HL-60/S4 (cell line): ENCODE measurements at regions not wholly inside any gene's neighbourhood (a gene's known extent, or its start where the extent isn't known, plus 50 kb on each side); places are given as distances from the start of the nearest gene placed in this dataset.

Experiments
- in situ Hi-C: fragments of 300-500 bp; cut with MboI; formaldehyde crosslinking; loops from 2 replicates; pipeline ENCODE4 v1.14.3; 2022; ENCODE audit warnings: low sequenced_read_pairs

DNA sequence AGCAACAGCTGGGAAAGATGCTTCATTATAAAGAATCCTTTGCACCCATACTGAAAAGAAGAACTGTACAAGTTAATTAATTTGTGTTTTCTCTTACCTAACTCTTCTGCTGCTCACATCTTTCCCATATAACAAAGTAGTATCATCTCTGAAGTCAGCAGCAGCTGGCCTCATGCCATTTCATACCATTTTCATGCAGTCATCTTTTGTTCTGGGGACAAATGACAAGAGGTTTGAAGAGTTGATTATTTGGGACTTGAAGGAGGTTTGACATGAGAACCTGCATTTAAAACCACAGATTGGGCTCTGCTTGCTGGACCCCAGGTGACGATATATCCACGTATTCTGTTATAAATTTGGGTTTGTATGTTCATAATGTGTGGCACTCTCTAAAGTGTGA, 430.3 kb downstream of the SPRY1 start:
- in situ Hi-C loops = no loop called here

DNA sequence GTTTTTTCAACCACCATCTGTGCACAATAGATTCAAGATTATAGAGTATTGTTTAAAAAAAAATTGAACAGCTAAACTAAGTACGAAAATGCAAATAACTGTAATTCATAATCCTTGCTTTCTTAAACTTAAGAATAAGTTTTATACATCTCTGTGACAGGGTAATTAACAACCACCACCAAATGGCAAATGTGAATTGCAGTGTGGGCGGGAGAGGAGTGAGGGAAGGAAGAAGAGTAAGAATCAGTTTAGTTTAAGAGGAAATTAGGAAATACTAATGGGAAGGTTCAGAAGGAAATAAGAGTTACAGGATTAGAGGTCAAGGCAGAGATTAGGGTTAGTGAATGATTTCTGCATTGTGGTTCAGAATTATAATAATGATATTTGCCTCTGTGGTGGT, 430.9 kb downstream of the SPRY1 start:
- in situ Hi-C loops = no loop called here

DNA sequence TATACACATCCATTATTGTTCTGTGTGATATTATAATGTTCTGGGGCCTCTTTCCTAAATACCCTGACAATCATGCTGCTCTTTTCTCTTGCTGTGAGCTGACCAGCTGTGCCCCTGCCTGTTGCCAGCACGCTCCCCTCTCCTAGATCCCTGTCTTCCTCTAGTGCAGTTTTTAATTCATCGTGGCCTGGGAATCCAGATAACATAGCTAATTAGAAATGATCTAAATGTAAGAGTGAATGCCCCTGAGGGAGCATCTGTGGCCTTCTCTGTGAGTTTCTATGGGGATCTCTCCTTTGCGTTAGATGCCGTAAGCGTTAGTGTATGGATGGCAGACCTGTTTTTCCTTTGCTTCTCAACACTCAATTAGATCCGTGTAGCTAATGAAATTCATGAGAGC, 434.3 kb downstream of the SPRY1 start:
- in situ Hi-C loops = no loop called here

DNA sequence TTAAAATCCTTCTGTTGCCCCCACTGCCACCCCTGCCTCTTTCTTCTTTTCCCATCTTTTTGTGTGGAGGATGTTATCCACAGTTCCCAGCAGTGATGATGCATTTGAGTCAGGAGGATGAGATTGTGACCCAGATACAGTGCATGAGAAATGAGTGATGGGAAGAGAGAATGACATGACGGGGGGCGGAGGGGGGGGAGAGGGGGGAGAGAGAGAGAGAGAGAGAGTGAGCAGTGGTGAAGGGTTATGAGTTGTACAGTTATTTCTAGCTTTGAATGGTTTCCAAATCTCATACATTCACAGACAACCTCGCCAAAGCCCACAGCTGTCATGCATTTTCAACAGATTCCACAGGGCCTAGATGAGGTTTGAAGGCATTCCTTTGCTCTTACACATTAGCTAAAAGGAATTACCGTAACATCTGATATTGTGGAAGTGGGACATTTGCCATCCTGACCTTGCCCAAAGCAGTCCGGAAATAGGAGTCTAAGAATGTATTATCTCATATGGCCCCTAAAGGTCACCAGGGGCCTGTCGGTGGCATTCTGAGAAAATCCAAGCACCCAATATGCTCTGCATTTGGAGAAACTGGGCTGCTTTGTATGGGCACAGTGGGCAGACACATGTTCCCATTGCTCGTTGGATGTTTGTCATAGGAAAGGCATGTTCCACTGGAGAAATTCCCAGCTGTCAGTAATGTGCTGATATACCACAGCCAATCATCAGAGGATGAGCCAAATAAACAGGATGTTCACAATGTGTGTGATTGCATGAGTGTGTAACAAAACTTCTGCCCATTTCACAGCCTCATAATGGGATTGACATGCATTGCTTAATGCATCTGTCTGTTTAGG, 435.8 kb downstream of the SPRY1 start:
- in situ Hi-C loops = no loop called here

DNA sequence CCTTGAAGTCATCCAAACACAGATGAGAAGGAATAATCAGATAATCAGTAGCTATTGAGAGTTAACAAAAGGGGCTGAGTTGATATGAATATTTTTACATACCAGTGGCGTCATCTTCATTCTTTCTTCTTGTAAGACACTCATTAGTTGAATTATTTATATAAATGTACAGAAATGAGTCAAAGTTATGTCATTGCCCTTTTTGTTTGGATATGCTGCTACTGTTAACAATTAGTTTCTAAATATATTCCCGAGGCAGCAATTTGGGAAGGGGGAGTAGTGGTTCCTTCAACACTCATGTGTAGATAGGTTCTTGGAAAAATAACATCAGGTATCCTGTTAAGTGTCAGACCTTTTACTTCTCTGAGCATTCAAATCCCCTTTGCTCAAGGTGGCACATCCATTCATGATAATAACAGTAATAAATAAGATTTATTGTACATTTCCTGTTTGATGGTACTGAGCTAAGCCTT, 436.6 kb downstream of the SPRY1 start:
- in situ Hi-C loops = no loop called here

DNA sequence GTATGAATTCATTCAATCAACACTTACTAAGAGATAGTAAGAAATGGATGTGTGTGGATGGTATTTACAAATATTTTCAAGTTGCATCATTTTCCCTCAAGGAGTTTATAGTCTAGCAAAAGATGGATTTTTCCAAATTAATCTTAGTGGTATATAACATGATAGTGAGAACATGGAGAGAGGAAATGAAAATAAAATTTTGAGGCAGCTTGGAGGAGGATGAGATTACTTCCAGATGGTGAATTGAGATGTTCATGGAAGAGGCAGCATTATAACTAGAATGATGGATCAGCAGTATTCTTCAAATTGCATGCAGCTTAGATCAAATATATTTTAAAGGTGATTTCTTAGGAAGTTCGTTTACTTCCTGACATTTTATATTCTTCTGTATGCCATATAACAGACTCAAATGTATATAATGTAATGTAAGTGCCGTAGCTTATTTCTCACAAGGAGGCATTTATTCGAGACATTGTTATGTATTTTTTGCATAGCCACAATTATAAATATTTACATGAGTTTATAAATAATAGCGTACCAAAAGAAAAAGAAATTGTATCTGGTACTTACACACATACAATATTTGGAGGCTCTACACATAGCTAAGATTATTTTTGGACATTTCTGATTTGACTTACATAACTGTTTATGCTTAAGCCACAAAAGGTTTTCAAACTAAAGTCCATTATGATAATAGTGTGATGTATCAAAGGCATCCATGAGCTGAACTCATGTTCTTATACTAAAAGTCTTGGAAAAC, 439.4 kb downstream of the SPRY1 start:
- in situ Hi-C loops = no loop called here

DNA sequence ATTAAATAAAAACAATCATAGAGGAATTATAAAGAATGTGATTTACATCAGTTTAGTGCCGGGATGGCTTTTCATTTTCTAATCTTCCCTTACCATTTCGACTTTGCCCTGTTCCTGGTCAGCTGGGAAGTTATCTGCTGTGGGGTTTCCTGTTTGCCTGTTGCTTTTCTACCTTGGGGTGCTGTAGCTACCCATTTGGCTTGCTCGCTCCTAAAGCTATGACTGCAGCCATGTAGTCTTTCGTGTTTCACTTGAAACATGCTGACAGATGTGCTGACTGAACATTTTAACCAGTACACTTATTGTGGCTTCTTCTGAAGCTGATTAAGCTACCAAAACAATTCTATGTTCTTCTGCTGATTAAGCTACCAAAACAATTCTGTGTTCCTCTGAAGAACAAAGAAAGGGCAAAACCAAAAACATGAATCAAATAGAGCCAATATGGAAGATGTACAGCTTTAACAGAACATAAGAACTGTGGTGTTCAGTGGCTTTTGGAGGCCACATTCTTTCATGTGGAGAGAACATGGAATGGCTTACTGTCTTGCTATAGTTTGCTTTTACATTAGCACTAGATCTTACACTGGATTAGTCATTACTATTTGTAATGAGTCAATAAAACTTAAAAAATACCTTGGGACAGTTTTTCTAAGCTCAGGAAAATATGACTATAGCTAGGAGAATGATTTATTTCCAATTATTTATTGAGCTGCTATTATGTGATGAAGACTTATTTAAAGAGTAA, 440.4 kb downstream of the SPRY1 start:
- in situ Hi-C loops = no loop called here

DNA sequence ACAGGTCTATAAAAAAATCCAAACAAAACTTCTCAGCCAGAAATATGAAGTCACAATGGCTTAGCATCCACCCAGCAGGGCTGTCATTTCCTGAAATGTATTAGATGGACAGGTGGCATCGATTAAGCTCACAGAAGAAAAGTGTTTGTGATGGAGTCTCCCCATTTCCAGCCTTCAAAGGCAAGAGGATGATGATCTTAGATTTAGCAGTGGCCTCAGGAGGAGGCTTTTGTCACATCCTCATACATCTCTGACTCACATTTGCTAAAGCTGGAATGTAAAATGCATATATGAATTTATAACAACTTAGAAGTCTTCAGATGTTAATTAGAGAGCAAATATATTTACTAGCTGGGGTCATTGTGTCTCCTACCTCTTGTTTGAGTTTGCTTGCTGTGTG, 441.9 kb downstream of the SPRY1 start:
- in situ Hi-C loops = no loop called here

DNA sequence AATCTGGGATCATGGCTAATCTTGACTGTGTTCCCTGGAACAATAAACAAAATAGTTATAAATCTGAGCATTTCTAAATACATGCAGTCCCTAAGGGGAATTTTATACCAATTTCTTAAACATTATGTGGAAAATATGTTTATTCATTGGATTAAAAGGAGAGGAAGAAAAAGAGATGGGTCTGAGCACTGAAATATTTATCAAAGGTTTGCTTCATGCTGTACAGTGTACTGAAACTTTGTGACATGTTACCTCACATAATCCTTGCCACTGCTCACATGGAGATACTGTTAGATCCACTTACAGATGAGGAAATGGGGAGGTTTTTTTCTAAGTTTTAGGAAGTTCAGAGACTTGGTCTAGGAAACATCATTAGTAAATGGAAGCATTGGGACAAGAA, 443.6 kb downstream of the SPRY1 start:
- in situ Hi-C loops = no loop called here

DNA sequence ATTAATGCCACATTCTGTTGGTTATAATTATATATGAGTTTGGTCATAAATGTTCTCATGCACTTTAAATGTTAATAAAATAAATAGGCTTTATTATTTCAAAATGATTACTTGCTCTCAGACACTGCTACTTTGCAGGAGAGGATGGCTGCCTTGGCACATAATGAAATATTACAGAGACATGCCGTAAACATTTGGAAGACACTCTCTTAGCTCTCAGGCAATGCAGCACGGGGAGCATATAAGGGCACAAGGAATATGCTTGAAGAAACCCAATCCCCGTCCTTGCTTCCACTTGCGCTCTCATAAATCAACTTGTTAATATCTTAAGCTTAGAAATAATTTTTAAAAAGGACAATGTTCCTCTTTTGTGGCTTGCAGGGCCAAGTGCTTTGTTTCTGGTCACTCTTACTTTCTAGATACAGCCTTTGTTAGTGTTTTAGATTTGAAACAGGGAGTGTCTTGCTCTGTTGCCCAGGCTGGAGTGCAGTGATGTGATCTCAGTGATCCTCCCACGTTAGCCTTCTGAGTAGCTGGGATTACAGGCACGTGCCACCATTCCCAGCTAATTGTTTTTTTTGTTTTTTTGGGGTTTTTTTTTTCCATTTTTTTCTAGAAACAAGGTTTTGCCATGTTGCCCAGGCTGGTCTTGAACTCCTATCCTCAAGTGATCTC, 445.0 kb downstream of the SPRY1 start:
- in situ Hi-C loops = no loop called here

DNA sequence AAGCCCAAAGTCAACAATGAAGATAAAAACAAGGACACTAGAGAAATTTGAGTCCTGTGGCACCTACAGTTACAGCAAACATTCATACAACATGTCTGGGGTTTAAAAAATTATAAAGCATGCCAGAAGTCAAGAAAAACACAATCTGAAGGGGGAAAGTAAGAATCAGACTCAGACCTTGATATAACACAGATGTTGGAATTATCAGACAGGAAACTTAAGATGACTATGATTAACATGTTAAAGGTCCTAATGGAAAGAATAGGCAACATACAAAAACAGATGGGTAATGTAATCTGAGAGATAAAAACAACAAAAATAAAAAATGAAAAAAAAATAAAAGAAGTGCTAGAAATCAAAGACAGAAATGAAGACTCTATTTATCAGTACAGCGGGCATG, 446.5 kb downstream of the SPRY1 start:
- in situ Hi-C loops = no loop called here

DNA sequence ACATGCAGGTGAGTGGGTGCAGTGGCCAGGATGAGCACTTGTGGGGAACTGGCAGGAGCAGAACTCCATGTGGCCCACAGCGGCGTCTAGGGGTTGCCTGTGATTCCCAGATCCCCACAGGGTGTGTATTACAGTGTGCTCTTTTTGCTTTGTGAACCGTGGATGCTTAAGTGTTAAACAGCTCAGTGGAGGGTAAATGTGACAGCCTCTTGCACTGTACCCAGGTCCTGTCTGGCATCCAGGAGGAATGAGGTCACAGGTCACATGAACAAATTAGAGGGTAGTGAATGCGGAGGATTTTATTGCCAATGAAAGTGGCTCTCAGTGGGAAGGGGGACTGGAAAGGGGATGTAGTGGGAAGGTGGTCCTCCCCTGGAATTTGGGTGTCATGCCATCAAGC, 447.8 kb downstream of the SPRY1 start:
- in situ Hi-C loops = no loop called here

DNA sequence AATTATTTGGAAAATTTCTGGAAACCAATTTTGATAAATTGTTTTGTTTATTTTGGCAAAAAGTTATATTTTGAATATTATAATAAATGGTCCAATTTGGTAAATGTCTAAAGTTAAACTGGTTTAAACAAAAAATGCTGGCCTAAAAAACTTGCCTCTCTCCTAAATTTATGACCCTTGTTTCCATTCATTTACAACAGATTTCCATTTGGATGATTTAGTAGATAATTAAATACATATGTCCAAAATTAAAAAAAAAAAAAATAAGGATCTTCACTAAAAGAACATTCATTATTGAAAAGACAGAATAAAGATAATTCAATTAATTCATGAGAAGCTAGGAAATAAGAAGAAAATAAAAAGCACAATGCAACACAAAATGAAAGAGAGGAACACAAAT, 449.5 kb downstream of the SPRY1 start:
- in situ Hi-C loops = no loop called here

DNA sequence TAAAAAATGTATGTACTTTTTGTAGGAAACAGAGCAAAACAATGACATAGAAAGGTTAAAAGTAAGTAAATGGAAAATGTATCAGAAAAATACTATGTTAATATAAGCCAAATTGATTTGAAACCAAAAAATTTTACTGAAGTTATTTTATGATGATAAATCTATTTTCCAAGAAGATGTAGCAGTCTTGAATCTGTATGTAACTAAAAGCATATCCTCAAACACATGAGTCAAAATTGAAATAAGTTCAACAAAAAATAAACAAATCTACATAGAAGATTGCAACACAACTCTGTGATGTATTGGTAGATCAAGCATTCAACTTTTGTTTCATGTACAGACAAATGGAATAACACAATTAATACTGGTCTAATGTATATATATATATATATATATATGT, 450.0 kb downstream of the SPRY1 start:
- in situ Hi-C loops = no loop called here

DNA sequence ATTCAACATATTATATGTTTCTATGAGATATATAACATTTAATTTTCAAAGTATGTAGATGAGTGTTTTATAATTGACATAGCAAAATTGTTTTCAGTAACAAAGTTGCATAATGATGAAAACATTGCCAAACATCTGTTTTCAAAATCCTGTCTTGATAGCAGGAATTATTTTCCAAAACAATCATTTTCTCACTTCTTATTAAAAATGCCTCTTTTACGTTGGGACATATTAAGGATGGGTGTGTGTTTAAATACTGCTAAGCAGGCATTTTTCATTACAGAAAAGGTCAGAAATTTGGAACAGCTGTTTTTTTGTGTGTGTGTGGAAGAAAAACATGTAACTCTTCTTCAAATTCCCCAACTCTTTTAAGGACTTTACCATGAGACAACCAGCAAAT, 452.0 kb downstream of the SPRY1 start:
- in situ Hi-C loops = no loop called here

DNA sequence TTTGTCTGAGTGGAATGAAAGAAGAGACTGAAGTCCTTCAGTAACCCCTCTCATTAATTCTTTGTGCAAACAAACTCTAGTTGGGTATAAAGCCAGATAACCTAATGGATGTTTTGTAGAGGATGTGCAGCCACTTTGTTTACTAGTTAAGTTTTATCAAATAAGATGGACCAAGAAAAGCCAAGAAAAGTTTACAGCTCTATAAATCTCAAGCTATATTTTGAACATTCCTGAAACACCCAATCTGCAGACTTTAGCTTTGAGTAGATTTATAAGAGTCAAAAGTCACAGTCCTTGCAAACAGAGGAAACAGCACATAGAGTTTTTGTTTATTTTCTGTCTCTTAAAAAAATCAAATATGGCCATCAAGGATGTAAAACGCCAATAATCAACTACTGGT, 452.9 kb downstream of the SPRY1 start:
- in situ Hi-C loops = no loop called here

DNA sequence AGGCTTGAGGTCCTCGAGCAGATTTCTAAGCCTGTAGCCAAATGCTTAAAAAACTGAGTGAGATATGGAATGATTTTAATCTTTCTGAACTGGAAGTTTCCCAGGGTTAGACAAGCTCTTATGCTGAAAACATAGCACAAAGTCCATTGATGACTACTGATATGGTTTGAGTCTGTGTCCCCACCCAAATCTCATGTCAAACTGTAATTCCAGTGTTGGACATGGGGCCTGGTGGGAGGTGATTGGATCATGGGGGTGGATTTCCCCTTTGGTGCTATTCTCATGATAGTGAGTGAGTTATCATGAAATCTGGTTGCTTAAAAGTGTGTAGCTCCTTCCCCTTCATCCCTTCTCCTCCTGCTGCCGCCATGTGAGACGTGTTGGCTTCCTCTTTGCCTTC, 454.9 kb downstream of the SPRY1 start:
- in situ Hi-C loops = no loop called here

DNA sequence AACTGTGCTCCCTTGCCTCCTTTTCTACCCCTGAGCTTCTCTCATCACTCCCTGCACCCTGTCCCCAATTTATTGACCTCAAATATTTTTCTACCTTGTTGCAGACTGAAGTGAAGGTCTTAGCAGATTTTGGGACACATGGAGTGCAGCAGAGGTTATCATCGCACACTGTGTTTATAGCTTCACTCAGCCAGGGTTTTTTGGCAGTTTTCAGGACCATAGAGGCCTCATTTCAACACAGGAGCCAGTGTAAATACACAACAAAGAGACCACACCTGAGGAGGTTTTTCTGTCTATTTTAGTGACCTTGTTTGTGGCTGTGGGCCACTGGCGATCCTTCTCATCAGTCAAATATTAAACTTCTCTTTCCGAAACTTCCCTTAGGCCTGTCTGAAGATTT, 457.1 kb downstream of the SPRY1 start:
- in situ Hi-C loops = no loop called here

DNA sequence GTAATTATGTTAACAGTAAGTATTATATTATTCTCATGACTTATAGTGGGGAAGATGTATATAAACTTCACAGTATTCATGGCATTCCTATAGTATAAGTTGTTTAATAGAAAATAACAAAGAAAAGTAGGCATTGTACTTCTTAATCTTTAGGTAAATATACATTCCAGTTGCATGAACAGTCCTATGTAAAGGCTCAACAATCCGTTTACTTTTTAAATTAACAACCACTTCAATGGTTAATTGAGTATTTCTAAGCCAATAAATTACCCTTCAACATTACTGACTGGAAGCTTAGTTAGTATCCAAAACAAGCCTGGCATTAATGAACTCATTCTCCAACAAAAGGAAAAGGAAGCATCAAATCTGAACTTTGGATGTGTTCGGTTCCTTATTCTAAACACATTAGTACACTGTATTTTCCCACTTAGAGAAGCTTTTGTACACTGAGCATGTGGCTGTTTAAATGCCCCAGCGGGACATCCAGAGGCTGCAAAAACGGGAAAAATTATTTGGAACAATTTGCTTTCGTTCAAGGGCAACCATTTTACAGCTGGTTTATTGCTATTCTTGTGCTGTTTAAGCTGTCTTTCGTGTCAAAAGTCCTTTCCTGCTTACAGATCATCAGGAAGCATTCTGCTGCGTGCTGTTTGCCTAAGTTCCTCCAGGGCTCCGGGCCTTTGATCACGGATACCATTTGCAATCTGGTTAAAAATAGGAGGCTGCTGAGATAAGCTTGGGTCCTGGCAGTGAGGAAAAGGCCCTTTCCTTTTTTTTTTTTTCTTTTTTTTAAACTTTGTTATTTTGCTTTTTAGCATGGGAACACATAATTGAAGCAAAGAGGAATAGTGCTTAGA, 460.3 kb downstream of the SPRY1 start:
- in situ Hi-C loops = no loop called here

DNA sequence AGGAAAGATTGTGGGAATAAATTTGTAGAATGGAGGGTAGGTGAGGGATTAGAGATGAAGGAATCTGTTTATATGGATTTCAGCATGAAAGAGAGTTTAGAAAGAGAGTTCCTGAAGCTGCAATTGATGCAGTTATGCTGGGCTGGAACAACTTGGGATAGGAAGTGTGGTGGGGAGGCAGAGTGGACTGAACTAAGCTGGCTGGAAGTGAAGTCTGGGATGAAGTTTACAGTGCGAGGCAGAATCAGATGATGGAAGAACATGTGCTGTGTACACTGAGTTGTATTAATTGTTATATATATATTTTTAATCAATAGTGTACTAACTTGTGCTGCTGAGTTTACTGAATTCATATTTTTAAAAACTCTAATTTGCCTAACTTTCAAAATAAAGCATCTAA, 461.9 kb downstream of the SPRY1 start:
- in situ Hi-C loops = no loop called here
